Endothelial cell of umbilical vein (primary cell): ENCODE measurements at regions not wholly inside any gene's neighbourhood (a gene's known extent, or its start where the extent isn't known, plus 50 kb on each side); places are given as distances from the start of the nearest gene placed in this dataset.

Experiments
- BruUV-seq: library from RNA; stranded (reverse); fragments of 400-500 nt; replicated peaks from 2 replicates; lab custom pipeline; 2021; lab: Mats Ljungman, UMichigan
- CTCF ChIA-PET: fragments of 300-600, 350-600 bp; sonication (Branson Sonifier 250); formaldehyde crosslinking; loops from one replicate; lab custom pipeline; 2021; ENCODE audit warnings: antibody characterized with exemption, inconsistent platforms; lab: Charles Lee
- POLR2A ChIA-PET: fragments of 300-600, 350-600 bp; sonication (Branson Sonifier 250); formaldehyde crosslinking; loops from one replicate; lab custom pipeline; 2021; ENCODE audit warnings: antibody characterized with exemption, inconsistent platforms; lab: Charles Lee
- DNase-seq: peaks from one replicate; pipeline ENCODE4 v3.0.0-alpha.2; 2011; ENCODE audit warnings: low read depth, low spot score
- FAIRE-seq: peaks from 2 replicates; lab custom pipeline; 2011; peaks lifted over from hg19 to GRCh38; lab: Jason Lieb, UNC
- H2AFZ ChIP-seq: 2 replicates; pipeline ENCODE4 v1.6.0; 2012; ENCODE audit warnings: low read depth, low read length, control low read depth, inconsistent platforms
- H3K27ac ChIP-seq: 2 replicates; pipeline ENCODE4 v1.5.1; 2011; ENCODE audit warnings: low read depth, mild to moderate bottlenecking, control low read depth, low read length, moderate library complexity; ENCODE audit not compliant: insufficient read depth
- H3K27me3 ChIP-seq, 2 experiments: 2 replicates each; pipeline versions ENCODE4 v1.6.0 to v1.6.1; 2011; ENCODE audit warnings: low read length in 2 of 2, mixed read lengths in 1 of 2; ENCODE audit not compliant: control insufficient read depth in 2 of 2, insufficient read depth in 2 of 2
- H3K36me3 ChIP-seq, 2 experiments: 2 replicates in 1 of 2; 3 replicates in 1 of 2; pipeline ENCODE4 v1.5.1; 2011; ENCODE audit warnings: low read length in 2 of 2, mild to moderate bottlenecking in 1 of 2, moderate library complexity in 1 of 2; ENCODE audit not compliant: control insufficient read depth in 2 of 2, insufficient read depth in 2 of 2; ENCODE audit errors: extremely low read depth in 1 of 2
- H3K4me1 ChIP-seq: 3 replicates; pipeline ENCODE4 v1.5.1; 2011; ENCODE audit warnings: mild to moderate bottlenecking, low read length; ENCODE audit not compliant: control insufficient read depth, insufficient read depth; ENCODE audit errors: extremely low read depth
- H3K4me2 ChIP-seq: 2 replicates; pipeline ENCODE4 v1.6.1; 2011; ENCODE audit warnings: low read length, control low read depth, mixed read lengths; ENCODE audit not compliant: insufficient read depth
- H3K4me3 ChIP-seq, 3 experiments: fragments of 200-600 bp in 1 of 3; sonication (generic), shearing (Covaris generic) in 1 of 3; replicated peaks in 1 of 3; 2 replicates each; pipeline ENCODE4 v1.5.1; 2011 to 2016; ENCODE audit warnings: control low read depth in 3 of 3, low read length in 3 of 3, mild to moderate bottlenecking in 2 of 3, inconsistent platforms in 1 of 3, low read depth in 1 of 3, moderate library complexity in 1 of 3; ENCODE audit not compliant: insufficient read depth in 1 of 3
- H3K79me2 ChIP-seq: 2 replicates; pipeline ENCODE4 v1.6.0; 2012; ENCODE audit warnings: low read length, inconsistent platforms; ENCODE audit not compliant: control insufficient read depth, insufficient read depth
- H3K9ac ChIP-seq: replicated peaks from 2 replicates; pipeline ENCODE3; 2011; ENCODE audit warnings: low read length, control low read depth; ENCODE audit not compliant: insufficient read depth; ENCODE audit errors: extremely low read depth
- H3K9me1 ChIP-seq: replicated peaks from 3 replicates; pipeline ENCODE4 v1.6.0; 2011; ENCODE audit warnings: mild to moderate bottlenecking, low read length; ENCODE audit not compliant: control insufficient read depth, insufficient read depth; ENCODE audit errors: extremely low read depth
- H3K9me3 ChIP-seq: replicated peaks from 2 replicates; pipeline ENCODE4 v1.5.1; 2012; ENCODE audit warnings: low read length, inconsistent platforms; ENCODE audit not compliant: control insufficient read depth, insufficient read depth
- H4K20me1 ChIP-seq: replicated peaks from 2 replicates; pipeline ENCODE3; 2011; ENCODE audit warnings: mild to moderate bottlenecking, low read length; ENCODE audit not compliant: control insufficient read depth, insufficient read depth; ENCODE audit errors: extremely low read depth
- EZH2 ChIP-seq: IDR thresholded peaks from 2 replicates; pipeline ENCODE4 v1.6.1; 2012; ENCODE audit warnings: borderline replicate concordance, low read depth, mild to moderate bottlenecking, moderate library complexity, low read length, inconsistent platforms; ENCODE audit not compliant: severe bottlenecking
- JUN ChIP-seq: IDR thresholded peaks from 2 replicates; pipeline ENCODE4 v1.6.1; 2011; ENCODE audit warnings: borderline replicate concordance, low read depth; ENCODE audit not compliant: insufficient read length, insufficient read depth
- MYC ChIP-seq: IDR thresholded peaks from one replicate; pipeline ENCODE4 v1.6.1; 2011; ENCODE audit warnings: mild to moderate bottlenecking, low read depth, low read length
- POLR2A ChIP-seq: IDR thresholded peaks from 2 replicates; pipeline ENCODE4 v1.6.1; 2012; ENCODE audit warnings: low read depth, mild to moderate bottlenecking, control low read depth, low read length
- POLR2AphosphoS5 ChIP-seq: IDR thresholded peaks from 2 replicates; pipeline ENCODE4 v1.6.1; 2012; ENCODE audit warnings: low read depth, mild to moderate bottlenecking, control low read depth, low read length, moderate library complexity; ENCODE audit not compliant: insufficient read depth
- dilution Hi-C: fragments of 300-500 bp; cut with MboI; formaldehyde crosslinking; loops from one replicate; pipeline ENCODE4 v1.15.0; 2019; ENCODE audit warnings: low sequenced_read_pairs; ENCODE audit not compliant: extremely low pct_ligation_motif_present
- intact Hi-C: fragments of 100-400 bp; cut with micrococcal nuclease; formaldehyde crosslinking; loops from one replicate; pipeline ENCODE4 v1.10.0; 2022
- TF ChIP-seq, protein P1 (sequence below), 2 donors: IDR thresholded peaks; 1 replicate in 1 of 2; 2 replicates in 1 of 2; pipeline ENCODE4 v1.5.1; 2011; ENCODE audit warnings: low read length in 2 of 2, mild to moderate bottlenecking in 2 of 2, moderate library complexity in 2 of 2, control low read depth in 1 of 2, inconsistent platforms in 1 of 2, low read depth in 1 of 2; ENCODE audit not compliant: insufficient read depth in 1 of 2; ENCODE audit errors: extremely low read depth in 1 of 2
- TF ChIP-seq, protein P2 (sequence below): IDR thresholded peaks from 2 replicates; pipeline ENCODE4 v1.6.1; 2011; ENCODE audit not compliant: insufficient read depth, insufficient read length

DNA sequence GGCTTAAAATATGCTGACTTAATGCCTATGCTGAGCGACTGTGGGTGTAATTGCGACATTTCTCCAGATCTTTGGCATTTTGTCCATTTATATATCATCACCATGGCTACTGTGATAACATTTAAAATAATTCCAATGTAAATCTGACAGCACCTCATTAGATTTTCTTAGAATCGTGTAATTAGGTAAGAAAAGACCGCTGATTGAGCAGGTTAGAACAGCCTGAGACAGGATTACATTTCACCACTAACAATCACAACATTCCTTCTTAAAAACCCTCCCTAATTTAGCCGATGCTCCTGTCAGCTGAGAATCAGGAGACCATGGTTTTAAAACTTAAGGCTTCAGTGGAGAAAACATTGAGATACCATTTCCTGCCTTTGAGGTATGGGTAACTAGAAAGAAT, 455.3 kb upstream of the PDZRN3 start:
- TF ChIP-seq MYC (no peak), JUN (no peak), POLR2A (no peak), POLR2AphosphoS5 (no peak), EZH2 (no peak)
- TF ChIP-seq, protein P1, sequence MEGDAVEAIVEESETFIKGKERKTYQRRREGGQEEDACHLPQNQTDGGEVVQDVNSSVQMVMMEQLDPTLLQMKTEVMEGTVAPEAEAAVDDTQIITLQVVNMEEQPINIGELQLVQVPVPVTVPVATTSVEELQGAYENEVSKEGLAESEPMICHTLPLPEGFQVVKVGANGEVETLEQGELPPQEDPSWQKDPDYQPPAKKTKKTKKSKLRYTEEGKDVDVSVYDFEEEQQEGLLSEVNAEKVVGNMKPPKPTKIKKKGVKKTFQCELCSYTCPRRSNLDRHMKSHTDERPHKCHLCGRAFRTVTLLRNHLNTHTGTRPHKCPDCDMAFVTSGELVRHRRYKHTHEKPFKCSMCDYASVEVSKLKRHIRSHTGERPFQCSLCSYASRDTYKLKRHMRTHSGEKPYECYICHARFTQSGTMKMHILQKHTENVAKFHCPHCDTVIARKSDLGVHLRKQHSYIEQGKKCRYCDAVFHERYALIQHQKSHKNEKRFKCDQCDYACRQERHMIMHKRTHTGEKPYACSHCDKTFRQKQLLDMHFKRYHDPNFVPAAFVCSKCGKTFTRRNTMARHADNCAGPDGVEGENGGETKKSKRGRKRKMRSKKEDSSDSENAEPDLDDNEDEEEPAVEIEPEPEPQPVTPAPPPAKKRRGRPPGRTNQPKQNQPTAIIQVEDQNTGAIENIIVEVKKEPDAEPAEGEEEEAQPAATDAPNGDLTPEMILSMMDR (IDR thresholded peaks at IDR 0.05; ENCODE audit: extremely low read depth in 1 of 2, insufficient read depth in 1 of 2, low read depth in 1 of 2, low read length in 2 of 2): no peak
- TF ChIP-seq, protein P2, sequence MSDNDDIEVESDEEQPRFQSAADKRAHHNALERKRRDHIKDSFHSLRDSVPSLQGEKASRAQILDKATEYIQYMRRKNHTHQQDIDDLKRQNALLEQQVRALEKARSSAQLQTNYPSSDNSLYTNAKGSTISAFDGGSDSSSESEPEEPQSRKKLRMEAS: no peak
- DNase-seq (no peak), FAIRE-seq (no peak)
- Histone ChIP-seq H3K27me3 (no peaks in the 10 kb centered on the region), H3K36me3 (no peaks in the 10 kb centered on the region), H3K9me1 (no peaks in the 10 kb centered on the region), H3K9ac (no peak overlapping the region), H3K27ac (no peak overlapping the region), H3K4me1 (no peaks in the 10 kb centered on the region), H3K79me2 (no peaks in the 10 kb centered on the region), H3K4me2 (no peak overlapping the region), H2AFZ (no peak overlapping the region), H4K20me1 (no peaks in the 10 kb centered on the region), H3K9me3 (no peaks in the 10 kb centered on the region), H3K4me3 (no peak overlapping the region)
- ChIA-PET POLR2A (no interaction called here), CTCF (no interaction called here)
- no TSS peak for BruUV-seq
- dilution Hi-C loops: no loop called here
- intact Hi-C loops: no loop called here
